ENCODE measurements at regions not wholly inside any gene's neighbourhood (a gene's known extent, or its start where the extent isn't known, plus 50 kb on each side); places are given as distances from the start of the nearest gene placed in this dataset.

- TF ChIP-seq, protein P1, sequence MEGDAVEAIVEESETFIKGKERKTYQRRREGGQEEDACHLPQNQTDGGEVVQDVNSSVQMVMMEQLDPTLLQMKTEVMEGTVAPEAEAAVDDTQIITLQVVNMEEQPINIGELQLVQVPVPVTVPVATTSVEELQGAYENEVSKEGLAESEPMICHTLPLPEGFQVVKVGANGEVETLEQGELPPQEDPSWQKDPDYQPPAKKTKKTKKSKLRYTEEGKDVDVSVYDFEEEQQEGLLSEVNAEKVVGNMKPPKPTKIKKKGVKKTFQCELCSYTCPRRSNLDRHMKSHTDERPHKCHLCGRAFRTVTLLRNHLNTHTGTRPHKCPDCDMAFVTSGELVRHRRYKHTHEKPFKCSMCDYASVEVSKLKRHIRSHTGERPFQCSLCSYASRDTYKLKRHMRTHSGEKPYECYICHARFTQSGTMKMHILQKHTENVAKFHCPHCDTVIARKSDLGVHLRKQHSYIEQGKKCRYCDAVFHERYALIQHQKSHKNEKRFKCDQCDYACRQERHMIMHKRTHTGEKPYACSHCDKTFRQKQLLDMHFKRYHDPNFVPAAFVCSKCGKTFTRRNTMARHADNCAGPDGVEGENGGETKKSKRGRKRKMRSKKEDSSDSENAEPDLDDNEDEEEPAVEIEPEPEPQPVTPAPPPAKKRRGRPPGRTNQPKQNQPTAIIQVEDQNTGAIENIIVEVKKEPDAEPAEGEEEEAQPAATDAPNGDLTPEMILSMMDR (IDR thresholded peaks at IDR 0.05), result no peak
- no peak for TF ChIP-seq ZFX (IDR thresholded peaks at IDR 0.05; ENCODE audit: borderline replicate concordance)
Observed at GRCh38 chr1:187129132-187129531, 300.4 kb downstream of the PLA2G4A start.

Data from 22Rv1 (cell line).